ENCODE measurements at regions not wholly inside any gene's neighbourhood (a gene's known extent, or its start where the extent isn't known, plus 50 kb on each side); places are given as distances from the start of the nearest gene placed in this dataset.

- no peak for TF ChIP-seq EP300 (IDR thresholded peaks at IDR 0.05)
- TF ChIP-seq CTCF (IDR thresholded peaks at IDR 0.05), result no peak
Measured at GRCh38 chr13:42685751-42686150, 95.6 kb upstream of the FAM216B start.
